GM21390 (cell line): ENCODE measurements at regions not wholly inside any gene's neighbourhood (a gene's known extent, or its start where the extent isn't known, plus 50 kb on each side); places are given as distances from the start of the nearest gene placed in this dataset.
"Not testable (repeated sequence)": the region's sequence is repeated elsewhere in the genome, so short reads cannot be mapped to it uniquely, and the experiment has no call there.

Experiments used
- ATAC-seq: cut with Tn5 transposase; IDR thresholded peaks from one replicate; pipeline ENCODE4 v1.9.1; 2021; ENCODE audit not compliant: unreplicated experiment

GRCh38 chr13:56752636-56753035 is 388.1 kb upstream of the PRR20A start:
- ATAC-seq, result no peak

- ATAC-seq, result no peak
Observed at GRCh38 chr13:56755181-56755935, 385.4 kb upstream of the PRR20A start.

- not testable (repeated sequence) for ATAC-seq
Observed at GRCh38 chr13:56763333-56763732, 377.4 kb upstream of the PRR20A start.

- no peak for ATAC-seq
Observed at GRCh38 chr13:56773148-56773547, 367.6 kb upstream of the PRR20A start.

- ATAC-seq, result no peak
Observed at GRCh38 chr13:56789527-56789926, 351.2 kb upstream of the PRR20A start.

GRCh38 chr13:56837161-56837560 is 303.6 kb upstream of the PRR20A start:
- no peak for ATAC-seq

GRCh38 chr13:56850852-56851251 is 289.9 kb upstream of the PRR20A start:
- no peak for ATAC-seq

- ATAC-seq, result no peak
Observed at GRCh38 chr13:56861476-56861875, 279.2 kb upstream of the PRR20A start.

GRCh38 chr13:56864451-56864850 is 276.3 kb upstream of the PRR20A start:
- no peak for ATAC-seq

- ATAC-seq, result no peak
Observed at GRCh38 chr13:56865416-56865815, 275.3 kb upstream of the PRR20A start.

GRCh38 chr13:56869671-56870070 is 271.0 kb upstream of the PRR20A start:
- ATAC-seq, result no peak

- no peak for ATAC-seq
Observed at GRCh38 chr13:56886398-56886797, 254.3 kb upstream of the PRR20A start.

- no peak for ATAC-seq
Observed at GRCh38 chr13:56888455-56888854, 252.3 kb upstream of the PRR20A start.

- ATAC-seq, result no peak
Observed at GRCh38 chr13:56893843-56894242, 246.9 kb upstream of the PRR20A start.

GRCh38 chr13:56900549-56901279 is 240.0 kb upstream of the PRR20A start:
- ATAC-seq, result no peak

GRCh38 chr13:56902276-56902675 is 238.4 kb upstream of the PRR20A start:
- no peak for ATAC-seq

- no peak for ATAC-seq
Observed at GRCh38 chr13:56903710-56904282, 236.9 kb upstream of the PRR20A start.

GRCh38 chr13:56906909-56907308 is 233.8 kb upstream of the PRR20A start:
- no peak for ATAC-seq

GRCh38 chr13:56907766-56908165 is 233.0 kb upstream of the PRR20A start:
- ATAC-seq, result no peak

- no peak for ATAC-seq
Observed at GRCh38 chr13:56909896-56910600, 230.7 kb upstream of the PRR20A start.

- no peak for ATAC-seq
Observed at GRCh38 chr13:56917966-56918365, 222.8 kb upstream of the PRR20A start.
